K562 (cell line): ENCODE measurements at regions not wholly inside any gene's neighbourhood (a gene's known extent, or its start where the extent isn't known, plus 50 kb on each side); places are given as distances from the start of the nearest gene placed in this dataset.
A peak's percentile ranks its signal among the peaks of the same experiment; 100 is the strongest.

ENCODE experiments used
- ATAC-seq: fragments of 200-7000 bp; cut with Tn5 transposase; 3 replicates; pipeline ENCODE4 v1.9.1; 2020; ENCODE audit warnings: moderate library complexity
- BruUV-seq: library from RNA; stranded (reverse); fragments of 400-500 nt; replicated peaks from 2 replicates; lab custom pipeline; 2021; lab: Mats Ljungman, UMichigan
- CTCF ChIA-PET: fragments of 300-600 bp; formaldehyde crosslinking; extraction: SDS; loops from one replicate; lab custom pipeline; 2021; ENCODE audit warnings: low intra/inter-chr PET ratio; lab: Yijun Ruan, JAX
- POLR2A ChIA-PET: fragments of 300-600, 350-650 bp; sonication (Branson Sonifier 250); formaldehyde crosslinking; extraction: SDS; loops from one replicate; lab custom pipeline; 2021; ENCODE audit warnings: antibody characterized with exemption, inconsistent platforms; lab: Yijun Ruan, JAX
- DNase-seq, 4 experiments: peaks; one replicate each; pipeline versions ENCODE4 v3.0.0 to v3.0.0-alpha.2; 2011 to 2018; ENCODE audit warnings: low spot score in 3 of 4, mixed read lengths in 3 of 4; ENCODE audit errors: extremely low read depth in 1 of 4
- FAIRE-seq: peaks from 2 replicates; lab custom pipeline; 2011; peaks lifted over from hg19 to GRCh38; lab: Jason Lieb, UNC
- H2AFZ ChIP-seq: 2 replicates; pipeline ENCODE4 v1.6.0; 2011; ENCODE audit warnings: low read depth, low read length, control low read depth, inconsistent platforms
- H3K27ac ChIP-seq: fragments of 200-600 bp; 3 replicates; pipeline ENCODE4 v1.8.0; 2011; ENCODE audit warnings: low read depth, mild to moderate bottlenecking, control low read depth, inconsistent platforms, low read length, moderate library complexity, mixed read lengths; ENCODE audit errors: extremely low read depth
- H3K27me3 ChIP-seq, 2 experiments: fragments of 300-600 bp in 1 of 2; 2 replicates in 1 of 2; 3 replicates in 1 of 2; pipeline versions ENCODE4 v1.6.0 to v1.8.0; 2011; ENCODE audit warnings: inconsistent platforms in 2 of 2, low read length in 2 of 2, mild to moderate bottlenecking in 1 of 2, mixed read lengths in 1 of 2, moderate library complexity in 1 of 2; ENCODE audit not compliant: control insufficient read depth in 2 of 2, insufficient read depth in 2 of 2
- H3K36me3 ChIP-seq: fragments of 300-600 bp; 3 replicates; pipeline ENCODE4 v1.8.0; 2011; ENCODE audit warnings: mild to moderate bottlenecking, low read length, inconsistent platforms; ENCODE audit not compliant: control insufficient read depth, insufficient read depth
- H3K4me1 ChIP-seq, 2 experiments: fragments of 200-600 bp in 1 of 2; replicated peaks in 1 of 2; 2 replicates in 1 of 2; 3 replicates in 1 of 2; pipeline versions ENCODE4 v1.5.1 to v1.8.0; 2011; ENCODE audit warnings: inconsistent platforms in 2 of 2, low read length in 2 of 2, mild to moderate bottlenecking in 1 of 2, mixed read lengths in 1 of 2, moderate library complexity in 1 of 2; ENCODE audit not compliant: control insufficient read depth in 2 of 2, insufficient read depth in 2 of 2
- H3K4me2 ChIP-seq: 2 replicates; pipeline ENCODE4 v1.6.1; 2011; ENCODE audit warnings: low read length, control low read depth, inconsistent platforms, mixed read lengths; ENCODE audit not compliant: insufficient read depth
- H3K4me3 ChIP-seq: fragments of 200-600 bp; sonication (generic), shearing (Covaris generic); 2 replicates; pipeline ENCODE4 v1.5.1; 2016; ENCODE audit warnings: control low read depth, inconsistent platforms
- H3K79me2 ChIP-seq: fragments of 200-600 bp; 3 replicates; pipeline ENCODE4 v1.8.0; 2011; ENCODE audit warnings: low read length, inconsistent platforms; ENCODE audit not compliant: control insufficient read depth, insufficient read depth
- H3K9ac ChIP-seq, 2 experiments: 2 replicates each; pipeline versions ENCODE4 v1.6.0 to v1.6.1; 2011; ENCODE audit warnings: low read depth in 2 of 2, low read length in 2 of 2, control low read depth in 1 of 2, inconsistent platforms in 1 of 2, mild to moderate bottlenecking in 1 of 2, mixed read lengths in 1 of 2; ENCODE audit not compliant: insufficient read depth in 1 of 2
- H3K9me1 ChIP-seq: one replicate; pipeline ENCODE4 v1.6.0; 2011; ENCODE audit warnings: inconsistent platforms, mild to moderate bottlenecking, low read length, moderate library complexity; ENCODE audit not compliant: control insufficient read depth, insufficient read depth
- H3K9me3 ChIP-seq: replicated peaks from 2 replicates; pipeline ENCODE4 v1.5.1; 2011; ENCODE audit warnings: low read depth, low read length, inconsistent platforms; ENCODE audit not compliant: control insufficient read depth, insufficient read depth
- H4K20me1 ChIP-seq: replicated peaks from 2 replicates; pipeline ENCODE4 v1.6.1; 2011; ENCODE audit warnings: low read length, inconsistent platforms, mixed read lengths; ENCODE audit not compliant: control insufficient read depth, insufficient read depth
- CAMTA2 ChIP-seq: fragments of 250-450 bp; sonication (Bioruptor Pico); conservative IDR thresholded peaks from 2 replicates; pipeline ENCODE4 v1.5.1; 2022
- CBX1 ChIP-seq: sonication (generic); IDR thresholded peaks from 2 replicates; pipeline ENCODE4 v1.6.1; 2016; ENCODE audit warnings: antibody characterized with exemption, low read depth, mild to moderate bottlenecking
- CBX3 ChIP-seq, 2 experiments: IDR thresholded peaks; 1 replicate in 1 of 2; 2 replicates in 1 of 2; pipeline ENCODE4 v1.6.1; 2012; ENCODE audit warnings: inconsistent platforms in 2 of 2, low read length in 2 of 2, borderline replicate concordance in 1 of 2, control low read depth in 1 of 2
- CBX5 ChIP-seq: IDR thresholded peaks from 2 replicates; pipeline ENCODE4 v1.6.1; 2014; ENCODE audit warnings: low read depth, borderline replicate concordance
- MCM7 ChIP-seq, 2 experiments: fragments of 450-650 bp; IDR thresholded peaks; 2 replicates each; pipeline ENCODE4 v1.6.1; 2016 to 2018
- MED1 ChIP-seq: sonication (generic); formaldehyde crosslinking; IDR thresholded peaks from 2 replicates; pipeline ENCODE4 v1.8.1; 2023; ENCODE audit warnings: missing genetic modification reagents, borderline replicate concordance
- RAD21 ChIP-seq, 2 experiments: fragments of 250-450 bp in 1 of 2; fragments of 450-650 bp in 1 of 2; sonication (Bioruptor Pico) in 1 of 2; formaldehyde crosslinking in 1 of 2; IDR thresholded peaks in 1 of 2; conservative IDR thresholded peaks in 1 of 2; 2 replicates each; pipeline versions ENCODE4 v1.4.0 to v1.8.0; 2020 to 2022; ENCODE audit warnings: mild to moderate bottlenecking in 2 of 2, moderate library complexity in 1 of 2
- RBM17 ChIP-seq: fragments of 200-400 bp; formaldehyde crosslinking; IDR thresholded peaks from 2 replicates; pipeline ENCODE4 v1.6.1; 2017; ENCODE audit warnings: low read depth, mild to moderate bottlenecking, low read length, borderline replicate concordance
- SMC3 ChIP-seq: conservative IDR thresholded peaks from 2 replicates; pipeline ENCODE4 v1.6.1; 2011; ENCODE audit warnings: low read depth, low read length, improper control_type of control experiment; ENCODE audit not compliant: insufficient read depth
- ZNF124 ChIP-seq: sonication (generic); formaldehyde crosslinking; IDR thresholded peaks from 2 replicates; pipeline ENCODE4 v1.8.1; 2022; ENCODE audit warnings: missing genetic modification reagents
- ZNF143 ChIP-seq: sonication (generic); formaldehyde crosslinking; IDR thresholded peaks from 2 replicates; pipeline ENCODE4 v1.9.0; 2022; ENCODE audit warnings: mild to moderate bottlenecking, missing genetic modification reagents
- ZNF217 ChIP-seq: sonication (generic); formaldehyde crosslinking; IDR thresholded peaks from 2 replicates; pipeline ENCODE4 v1.8.0; 2022; ENCODE audit warnings: mild to moderate bottlenecking, missing genetic modification reagents
- ZNF699 ChIP-seq: fragments of 250-450 bp; sonication (Bioruptor Pico); IDR thresholded peaks from 2 replicates; pipeline ENCODE4 v1.8.0; 2021; ENCODE audit warnings: mild to moderate bottlenecking, moderate library complexity; ENCODE audit not compliant: insufficient replicate concordance
- WGBS: fragments of 100-300 bp; shearing (Covaris generic); methylation state at CpG from one replicate; pipeline ENCODE4 v1.1.6; 2016; ENCODE audit warnings: low coverage, mixed read lengths; ENCODE audit not compliant: insufficient coverage; ENCODE audit errors: missing lambda C conversion rate; 5-methylcytosine and 5-hydroxymethylcytosine counted together
- in situ Hi-C: fragments of 300-500 bp; cut with MboI; formaldehyde crosslinking; loops from 4 replicates; pipeline ENCODE4 v1.15.0; 2018; ENCODE audit warnings: inconsistent platforms, mixed read lengths
- intact Hi-C: fragments of 100-400 bp; cut with micrococcal nuclease; formaldehyde crosslinking; loops from 2 replicates; pipeline ENCODE4 v1.14.2; 2022
- TF ChIP-seq, protein P1 (sequence below): sonication (generic); formaldehyde crosslinking; IDR thresholded peaks from 2 replicates; pipeline ENCODE4 v1.8.0; 2022; ENCODE audit warnings: missing genetic modification reagents, mild to moderate bottlenecking, moderate library complexity, borderline replicate concordance
- TF ChIP-seq, protein P2 (sequence below): fragments of 200-800 bp; sonication (Bioruptor generic); IDR thresholded peaks from 2 replicates; pipeline ENCODE4 v1.6.1; 2017; ENCODE audit warnings: missing genetic modification characterization, missing compliant biosample characterization
- TF ChIP-seq, protein P3 (sequence below), 3 experiments: IDR thresholded peaks in 2 of 3; conservative IDR thresholded peaks in 1 of 3; 2 replicates each; pipeline ENCODE4 v1.5.1; 2011 to 2012; ENCODE audit warnings: low read length in 3 of 3, mild to moderate bottlenecking in 3 of 3, control low read depth in 2 of 3, improper control_type of control experiment in 1 of 3, inconsistent platforms in 1 of 3, low read depth in 1 of 3, mixed read lengths in 1 of 3, moderate library complexity in 1 of 3; ENCODE audit not compliant: insufficient read depth in 2 of 3
- TF ChIP-seq, protein P4 (sequence below): fragments of 450-650 bp; formaldehyde crosslinking; IDR thresholded peaks from 2 replicates; pipeline ENCODE4 v1.4.0; 2020; ENCODE audit warnings: mild to moderate bottlenecking, moderate library complexity

DNA sequence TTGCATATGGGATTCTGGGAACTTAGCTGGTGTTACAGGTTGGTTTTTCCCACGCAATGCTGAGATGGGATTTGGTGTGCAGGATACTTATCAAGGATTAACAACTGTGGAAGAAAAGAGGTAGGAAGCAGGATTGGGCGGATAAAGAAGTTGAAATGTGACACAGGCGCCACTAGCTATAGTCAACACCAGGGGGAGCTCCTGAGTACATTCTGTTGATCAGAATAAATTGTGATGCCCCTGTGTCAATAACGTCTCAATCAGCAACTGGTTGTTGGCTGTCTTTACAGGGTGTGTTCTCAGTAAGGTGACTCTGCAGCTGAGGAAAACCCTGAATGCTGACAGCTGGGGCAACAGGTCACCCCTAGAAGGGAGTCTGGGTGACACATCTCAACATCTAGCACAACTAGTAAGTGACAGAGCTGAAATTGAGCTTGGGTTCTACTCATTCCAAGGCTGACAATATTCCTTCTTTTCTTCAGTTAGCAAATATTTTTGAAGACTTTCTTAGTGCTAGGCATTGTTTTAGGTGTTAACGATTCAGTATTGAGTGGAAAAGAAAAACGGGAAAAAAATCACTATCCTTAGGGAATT, 143.0 kb downstream of the ARL6IP6 start:
- Histone ChIP-seq H3K4me3 (no peak overlapping the region), H2AFZ (no peak overlapping the region), H3K9me1 (no peaks in the 10 kb centered on the region), H3K79me2 (no peaks in the 10 kb centered on the region), H3K27me3 (no peaks in the 10 kb centered on the region), H3K27ac (no peak overlapping the region), H3K9me3 (0 out of 2 replicates have a peak, but pooled peaks cover 5% of the 10 kb centered on the region), H3K9ac (no peak overlapping the region), H3K4me2 (no peak overlapping the region), H4K20me1 (no peaks in the 10 kb centered on the region), H3K4me1 (no peaks in the 10 kb centered on the region), H3K36me3 (no peaks in the 10 kb centered on the region)
- ChIA-PET CTCF (no interaction called here), POLR2A (interaction anchor here (0.6 to 0.7 kb wide), 2 partner anchors 9 to 12 kb away, joined by 3 to 4 read pairs; no protein-coding TSS in a partner anchor)
- DNase-seq (peak; percentile 58 to 73 (median 66)), ATAC-seq (peak; percentile 84), FAIRE-seq (peak; percentile 77)
- intact Hi-C loops: loop anchor here (5.0 kb wide), 1 partner anchor 656 kb away; no protein-coding TSS in a partner anchor
- in situ Hi-C loops: no loop called here
- 10% methylated on average over 6 of the region's 6 CpGs for WGBS
- no TSS peak for BruUV-seq
- TF ChIP-seq ZNF217 (no peak), SMC3 (peak; percentile 47), ZNF143 (CRISPR knock-in tag) (no peak), RBM17 (no peak), ZNF124 (CRISPR knock-in tag) (no peak), MED1 (CRISPR knock-in tag) (no peak), CAMTA2 (CRISPR knock-in tag) (no peak), RAD21 (CRISPR knock-in tag; conservative IDR thresholded peaks at IDR 0.05 in 1 of 2, IDR thresholded peaks at IDR 0.05 in 1 of 2) (peak in 1 of 2 experiments; percentile 66; a peak in 3 of 4 replicates), CBX1 (0 out of 2 replicates have a peak, but pooled peaks have one; percentile 21), CBX3 (IDR thresholded peaks at IDR 0.05; ENCODE audit: borderline replicate concordance in 1 of 2, low read length in 2 of 2) (0 out of 3 replicates have a peak, but pooled peaks of 1 of the 2 experiments have one; percentile 35), CBX5 (peak; percentile 84), ZNF699 (no peak), MCM7 (IDR thresholded peaks at IDR 0.05) (no peak)
- TF ChIP-seq, protein P1, sequence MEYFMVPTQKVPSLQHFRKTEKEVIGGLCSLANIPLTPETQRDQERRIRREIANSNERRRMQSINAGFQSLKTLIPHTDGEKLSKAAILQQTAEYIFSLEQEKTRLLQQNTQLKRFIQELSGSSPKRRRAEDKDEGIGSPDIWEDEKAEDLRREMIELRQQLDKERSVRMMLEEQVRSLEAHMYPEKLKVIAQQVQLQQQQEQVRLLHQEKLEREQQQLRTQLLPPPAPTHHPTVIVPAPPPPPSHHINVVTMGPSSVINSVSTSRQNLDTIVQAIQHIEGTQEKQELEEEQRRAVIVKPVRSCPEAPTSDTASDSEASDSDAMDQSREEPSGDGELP (CRISPR knock-in tag): no peak
- TF ChIP-seq, protein P2, sequence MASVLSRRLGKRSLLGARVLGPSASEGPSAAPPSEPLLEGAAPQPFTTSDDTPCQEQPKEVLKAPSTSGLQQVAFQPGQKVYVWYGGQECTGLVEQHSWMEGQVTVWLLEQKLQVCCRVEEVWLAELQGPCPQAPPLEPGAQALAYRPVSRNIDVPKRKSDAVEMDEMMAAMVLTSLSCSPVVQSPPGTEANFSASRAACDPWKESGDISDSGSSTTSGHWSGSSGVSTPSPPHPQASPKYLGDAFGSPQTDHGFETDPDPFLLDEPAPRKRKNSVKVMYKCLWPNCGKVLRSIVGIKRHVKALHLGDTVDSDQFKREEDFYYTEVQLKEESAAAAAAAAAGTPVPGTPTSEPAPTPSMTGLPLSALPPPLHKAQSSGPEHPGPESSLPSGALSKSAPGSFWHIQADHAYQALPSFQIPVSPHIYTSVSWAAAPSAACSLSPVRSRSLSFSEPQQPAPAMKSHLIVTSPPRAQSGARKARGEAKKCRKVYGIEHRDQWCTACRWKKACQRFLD: no peak
- TF ChIP-seq, protein P3, sequence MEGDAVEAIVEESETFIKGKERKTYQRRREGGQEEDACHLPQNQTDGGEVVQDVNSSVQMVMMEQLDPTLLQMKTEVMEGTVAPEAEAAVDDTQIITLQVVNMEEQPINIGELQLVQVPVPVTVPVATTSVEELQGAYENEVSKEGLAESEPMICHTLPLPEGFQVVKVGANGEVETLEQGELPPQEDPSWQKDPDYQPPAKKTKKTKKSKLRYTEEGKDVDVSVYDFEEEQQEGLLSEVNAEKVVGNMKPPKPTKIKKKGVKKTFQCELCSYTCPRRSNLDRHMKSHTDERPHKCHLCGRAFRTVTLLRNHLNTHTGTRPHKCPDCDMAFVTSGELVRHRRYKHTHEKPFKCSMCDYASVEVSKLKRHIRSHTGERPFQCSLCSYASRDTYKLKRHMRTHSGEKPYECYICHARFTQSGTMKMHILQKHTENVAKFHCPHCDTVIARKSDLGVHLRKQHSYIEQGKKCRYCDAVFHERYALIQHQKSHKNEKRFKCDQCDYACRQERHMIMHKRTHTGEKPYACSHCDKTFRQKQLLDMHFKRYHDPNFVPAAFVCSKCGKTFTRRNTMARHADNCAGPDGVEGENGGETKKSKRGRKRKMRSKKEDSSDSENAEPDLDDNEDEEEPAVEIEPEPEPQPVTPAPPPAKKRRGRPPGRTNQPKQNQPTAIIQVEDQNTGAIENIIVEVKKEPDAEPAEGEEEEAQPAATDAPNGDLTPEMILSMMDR (IDR thresholded peaks at IDR 0.05 in 2 of 3, conservative IDR thresholded peaks at IDR 0.05 in 1 of 3; ENCODE audit: insufficient read depth in 2 of 3, low read depth in 1 of 3, low read length in 3 of 3): peak; percentile 49 to 78 (median 66)
- TF ChIP-seq, protein P4, sequence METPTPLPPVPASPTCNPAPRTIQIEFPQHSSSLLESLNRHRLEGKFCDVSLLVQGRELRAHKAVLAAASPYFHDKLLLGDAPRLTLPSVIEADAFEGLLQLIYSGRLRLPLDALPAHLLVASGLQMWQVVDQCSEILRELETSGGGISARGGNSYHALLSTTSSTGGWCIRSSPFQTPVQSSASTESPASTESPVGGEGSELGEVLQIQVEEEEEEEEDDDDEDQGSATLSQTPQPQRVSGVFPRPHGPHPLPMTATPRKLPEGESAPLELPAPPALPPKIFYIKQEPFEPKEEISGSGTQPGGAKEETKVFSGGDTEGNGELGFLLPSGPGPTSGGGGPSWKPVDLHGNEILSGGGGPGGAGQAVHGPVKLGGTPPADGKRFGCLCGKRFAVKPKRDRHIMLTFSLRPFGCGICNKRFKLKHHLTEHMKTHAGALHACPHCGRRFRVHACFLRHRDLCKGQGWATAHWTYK (CRISPR knock-in tag): no peak
